ENCODE measurements at regions not wholly inside any gene's neighbourhood (a gene's known extent, or its start where the extent isn't known, plus 50 kb on each side); places are given as distances from the start of the nearest gene placed in this dataset.

DNA sequence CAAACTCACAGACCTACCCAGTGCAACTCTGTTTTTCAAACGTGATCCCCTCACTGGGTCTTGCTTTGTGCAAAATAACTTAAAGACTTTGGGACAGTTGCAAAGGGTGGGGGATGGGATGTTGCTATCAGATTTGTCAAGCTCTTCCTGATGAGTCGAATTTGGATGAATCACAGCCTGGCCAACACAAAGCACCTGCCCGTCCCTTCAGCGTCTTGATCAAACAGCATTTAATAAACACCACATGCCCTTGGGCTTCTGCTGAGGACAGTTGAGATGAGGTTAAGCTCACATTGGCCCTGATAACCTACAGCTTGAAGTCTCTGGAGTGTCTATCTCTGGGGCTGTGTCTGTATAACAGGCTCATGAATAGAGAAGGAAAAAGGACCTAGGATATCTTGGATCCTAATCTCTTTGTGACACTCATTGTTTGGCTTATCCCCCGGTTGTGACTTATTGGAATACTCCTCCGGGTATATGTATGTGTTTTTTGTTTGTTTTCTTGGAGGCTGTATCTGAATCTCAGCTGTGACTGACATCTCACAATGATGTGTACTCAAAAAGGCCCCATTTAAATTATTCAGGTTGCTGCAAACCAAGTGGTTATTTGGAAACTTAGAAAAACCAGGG is 132.6 kb upstream of the NAMPT start:
- no peak for ATAC-seq

DNA sequence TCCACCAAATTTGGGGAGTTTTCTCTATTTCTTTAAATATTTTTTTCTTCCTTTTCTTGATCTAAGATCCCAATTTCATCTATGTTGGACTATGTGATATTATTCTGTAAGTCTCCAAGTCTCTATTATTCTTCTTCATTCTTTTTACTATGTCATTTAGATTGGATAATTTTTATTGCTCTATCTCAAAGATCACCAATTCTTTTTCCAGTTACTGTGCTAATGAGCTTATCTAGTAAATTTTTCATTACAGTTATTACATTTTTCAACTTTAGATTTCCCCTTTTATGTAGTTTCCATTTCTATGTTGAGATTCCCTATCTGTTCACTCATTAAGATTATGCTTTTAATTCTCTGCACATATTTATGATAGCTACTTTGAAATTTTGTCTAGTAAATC is 131.6 kb upstream of the NAMPT start:
- no peak for ATAC-seq

GRCh38 chr7:106415433-106415832 is 130.7 kb upstream of the NAMPT start:
- no peak for ATAC-seq

DNA sequence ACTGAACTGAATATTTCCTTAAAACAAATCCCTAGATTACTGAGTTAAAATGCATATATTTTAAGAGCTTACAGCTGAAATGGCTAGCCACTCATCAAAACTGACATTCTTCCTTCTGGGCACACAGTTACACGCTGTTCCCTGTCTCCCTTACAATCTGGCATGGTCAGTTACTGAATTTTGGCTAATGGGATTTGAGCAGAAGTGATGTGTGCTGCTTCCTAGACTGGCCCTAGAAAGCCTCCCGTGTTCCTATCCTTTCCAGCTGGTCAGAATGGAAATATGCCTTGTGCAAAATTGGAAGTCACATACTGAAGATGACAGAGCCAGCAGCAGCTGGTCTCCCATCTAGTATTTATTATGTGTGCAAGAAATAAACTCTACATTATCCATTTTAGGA is 128.7 kb upstream of the NAMPT start:
- ATAC-seq, result no peak

GRCh38 chr7:106405697-106406141 is 120.9 kb upstream of the NAMPT start:
- peak; percentile 95 to 97 for ATAC-seq

GRCh38 chr7:106402898-106403297 is 118.1 kb upstream of the NAMPT start:
- no peak for ATAC-seq

DNA sequence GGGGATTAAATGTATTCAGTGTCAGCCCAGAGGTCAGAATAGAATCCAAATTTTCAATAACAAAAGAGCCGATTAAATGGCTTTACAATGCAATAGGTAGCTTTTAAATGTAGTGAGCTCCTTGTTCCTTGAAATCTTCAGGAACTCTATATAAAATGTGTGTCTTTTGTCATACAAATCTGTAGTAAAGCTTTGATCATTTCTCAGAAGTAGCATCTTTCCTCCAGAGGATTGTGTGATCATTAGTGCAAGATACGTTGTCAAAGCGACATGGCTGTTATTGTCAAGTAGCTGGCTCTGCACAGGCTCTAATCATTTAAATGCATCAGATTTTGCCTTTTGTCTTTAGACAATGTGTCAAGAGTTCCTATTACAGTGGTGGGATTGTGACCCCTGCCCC is 116.1 kb upstream of the NAMPT start:
- no peak for ATAC-seq

DNA sequence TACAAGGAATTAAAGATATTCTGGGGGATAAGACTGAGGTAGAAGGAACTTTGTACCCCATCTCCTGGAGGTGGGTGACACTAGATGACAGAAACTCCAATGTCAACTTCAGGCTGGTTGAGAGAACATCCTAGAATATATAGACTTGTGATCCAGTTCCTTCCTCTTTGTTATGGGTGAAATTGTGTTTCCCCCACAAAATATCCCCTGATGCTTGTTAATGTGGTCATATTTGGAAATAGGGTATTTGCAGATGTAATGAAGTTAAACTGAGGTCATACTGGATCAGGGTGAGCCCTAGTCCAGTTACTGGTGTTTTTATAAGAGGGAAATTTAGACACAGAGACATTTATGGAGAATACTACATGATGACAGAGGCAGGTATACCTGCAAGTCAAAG is 114.0 kb upstream of the NAMPT start:
- ATAC-seq, result no peak

GRCh38 chr7:106397994-106398393 is 113.2 kb upstream of the NAMPT start:
- no peak for ATAC-seq

DNA sequence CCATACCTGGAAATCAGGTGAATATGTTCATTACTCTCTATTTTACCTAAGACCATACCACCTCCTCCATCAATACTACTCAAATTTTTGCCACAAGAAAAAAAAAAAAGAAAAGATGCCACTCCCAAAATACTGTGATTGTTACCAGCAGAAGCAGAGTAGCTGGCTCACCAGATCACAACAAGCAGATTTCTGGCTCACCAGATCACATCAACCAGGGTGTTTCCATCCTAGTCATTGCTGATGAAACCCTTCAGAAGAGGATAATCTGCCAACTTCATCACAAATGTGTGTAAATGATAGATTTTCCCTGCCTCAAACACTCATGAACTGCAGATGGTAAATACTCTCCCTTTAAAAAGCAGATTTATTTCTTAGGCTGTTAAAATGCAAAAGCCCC is 109.7 kb upstream of the NAMPT start:
- no peak for ATAC-seq

DNA sequence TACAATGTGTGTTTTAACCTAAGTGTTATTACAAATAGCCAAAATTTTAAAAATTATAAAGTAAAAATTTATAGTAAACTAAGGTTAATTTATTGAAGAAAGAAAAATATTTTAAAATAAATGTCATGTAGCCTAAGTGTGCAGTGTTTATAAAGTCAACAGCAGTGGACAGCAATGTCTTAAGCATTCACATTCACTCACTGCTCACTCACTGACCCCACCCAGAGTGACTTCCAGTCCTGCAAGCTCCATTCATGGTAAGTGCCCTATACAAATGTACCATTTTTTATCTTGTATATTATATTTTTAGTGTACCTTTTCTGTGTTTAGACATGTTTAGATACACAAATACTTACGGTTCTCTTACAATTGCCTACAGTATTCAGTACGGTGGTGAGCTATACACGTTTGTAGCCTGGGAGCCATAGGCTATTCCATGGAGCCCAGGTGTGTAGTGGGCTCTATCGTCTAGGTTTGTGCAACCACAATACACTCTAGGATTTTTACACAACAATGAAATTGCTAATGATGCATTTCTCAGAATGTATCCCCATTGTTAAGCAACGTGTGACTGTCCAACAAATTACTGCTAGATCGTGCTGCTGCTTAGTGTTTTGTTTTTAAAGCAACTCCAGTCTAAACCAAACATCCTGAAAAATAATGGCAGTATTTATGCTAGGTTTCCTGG is 108.9 kb upstream of the NAMPT start:
- ATAC-seq, result no peak

- ATAC-seq, result peak; percentile 41 to 73
Measured at GRCh38 chr7:106392590-106392989, 107.8 kb upstream of the NAMPT start.

GRCh38 chr7:106392144-106392543 is 107.4 kb upstream of the NAMPT start:
- no peak for ATAC-seq

DNA sequence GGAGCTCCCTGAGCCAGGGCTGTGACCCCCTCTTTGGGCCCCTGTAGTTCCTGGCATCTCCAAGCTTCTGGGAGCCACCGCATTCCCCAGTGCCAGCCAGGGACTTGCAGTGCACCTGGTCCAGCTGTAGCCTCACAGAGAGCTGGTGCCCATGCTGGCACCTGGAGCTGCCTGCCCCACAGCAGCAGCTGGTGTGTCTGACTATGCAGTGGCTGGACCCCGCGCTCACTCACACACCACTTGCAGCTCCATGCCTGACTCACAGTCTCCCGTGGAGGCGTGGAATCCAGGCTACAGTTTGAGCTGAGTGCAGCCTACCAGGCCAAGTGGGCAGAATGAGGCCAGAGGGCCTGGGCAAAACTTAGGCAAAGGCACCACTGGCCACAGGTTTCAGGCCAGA is 102.2 kb upstream of the NAMPT start:
- ATAC-seq, result no peak

DNA sequence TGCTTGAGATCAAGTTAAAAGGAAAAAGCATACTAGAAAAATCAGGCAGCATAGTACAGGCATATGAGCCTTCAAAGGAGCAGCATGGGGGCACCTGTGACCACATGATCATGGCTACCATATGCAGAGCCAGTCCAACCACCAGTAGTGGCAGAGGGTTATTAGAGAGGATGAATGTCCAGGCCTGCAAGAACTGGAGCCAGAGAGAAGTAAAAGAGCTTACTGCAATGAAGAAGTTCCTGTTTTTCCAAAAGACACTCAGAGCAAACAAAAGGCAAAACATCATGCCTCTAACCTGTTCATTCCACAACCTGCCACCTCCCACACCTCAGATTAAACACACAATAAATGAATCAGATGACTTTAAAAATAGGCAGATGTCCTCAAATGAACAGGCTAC is 99.6 kb upstream of the NAMPT start:
- ATAC-seq, result no peak

GRCh38 chr7:106382929-106383328 is 98.1 kb upstream of the NAMPT start:
- no peak for ATAC-seq

DNA sequence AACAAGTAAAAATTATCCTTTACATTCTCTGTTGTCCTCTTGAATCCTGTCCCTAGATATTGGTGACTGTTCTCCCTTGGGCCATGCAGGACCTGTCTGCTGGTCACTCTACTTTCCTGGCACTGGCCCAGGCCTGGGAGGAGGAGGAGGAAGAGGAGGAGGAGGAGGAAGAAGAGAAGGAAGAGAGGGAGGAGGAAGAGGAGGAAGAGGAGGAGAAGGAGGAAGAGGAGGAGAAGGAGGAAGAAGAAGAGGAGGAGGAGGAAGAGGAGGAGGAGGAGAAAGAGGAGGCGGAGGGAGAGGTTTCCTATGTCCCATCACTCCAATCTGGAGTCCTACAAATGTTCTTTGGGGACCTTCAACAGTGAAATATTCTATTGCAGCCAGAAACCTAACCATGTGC is 97.3 kb upstream of the NAMPT start:
- no peak for ATAC-seq

GRCh38 chr7:106381252-106381651 is 96.5 kb upstream of the NAMPT start:
- ATAC-seq, result no peak

- peak in 1 of 2 donors; percentile 33 for ATAC-seq
Measured at GRCh38 chr7:106377847-106378361, 93.1 kb upstream of the NAMPT start.

DNA sequence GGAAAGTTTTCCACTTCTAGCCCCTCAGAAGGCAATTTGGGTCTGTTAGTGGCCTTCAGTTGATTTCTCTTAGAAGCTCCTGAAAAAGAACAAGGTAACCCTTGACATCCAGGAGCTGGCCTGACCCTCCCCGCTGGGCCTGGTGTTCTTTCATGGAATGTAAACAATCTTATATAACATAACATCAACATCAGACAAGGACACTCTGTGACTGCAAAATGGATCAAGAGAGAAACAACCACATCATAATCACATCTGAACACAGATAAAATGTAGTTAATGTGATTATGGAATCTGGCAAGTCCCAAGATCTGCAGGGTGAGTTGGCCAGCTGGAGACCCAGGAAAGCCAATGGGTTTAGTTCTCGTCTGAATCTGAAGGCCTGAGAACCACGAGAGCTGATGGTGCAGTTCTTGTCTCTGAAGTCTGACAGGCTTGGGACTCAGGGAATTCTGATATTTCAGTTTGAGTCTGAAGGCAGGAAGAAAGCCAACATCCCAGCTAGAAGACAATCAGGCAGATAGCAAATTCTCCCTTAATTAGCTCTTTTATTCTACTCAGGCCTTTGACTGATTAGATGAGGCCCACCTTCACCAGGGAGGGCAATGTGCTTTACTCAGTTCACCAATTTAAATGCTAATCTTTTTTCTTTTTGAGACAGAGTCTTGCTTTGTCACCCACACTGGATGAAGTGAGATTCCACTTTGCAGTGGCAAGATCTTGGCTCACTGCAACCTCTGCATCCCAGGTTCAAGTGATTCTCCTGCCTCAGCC is 91.4 kb upstream of the NAMPT start:
- no peak for ATAC-seq

GRCh38 chr7:106375499-106375898 is 90.7 kb upstream of the NAMPT start:
- ATAC-seq, result no peak

- no peak for ATAC-seq
Measured at GRCh38 chr7:106374437-106374836, 89.7 kb upstream of the NAMPT start.

- no peak for ATAC-seq
Measured at GRCh38 chr7:106372595-106373318, 88.0 kb upstream of the NAMPT start.
